HL-60/S4 (cell line): ENCODE measurements at regions not wholly inside any gene's neighbourhood (a gene's known extent, or its start where the extent isn't known, plus 50 kb on each side); places are given as distances from the start of the nearest gene placed in this dataset.

Experiments
- in situ Hi-C: fragments of 300-500 bp; cut with MboI; formaldehyde crosslinking; loops from 2 replicates; pipeline ENCODE4 v1.14.3; 2022; ENCODE audit warnings: low sequenced_read_pairs

DNA sequence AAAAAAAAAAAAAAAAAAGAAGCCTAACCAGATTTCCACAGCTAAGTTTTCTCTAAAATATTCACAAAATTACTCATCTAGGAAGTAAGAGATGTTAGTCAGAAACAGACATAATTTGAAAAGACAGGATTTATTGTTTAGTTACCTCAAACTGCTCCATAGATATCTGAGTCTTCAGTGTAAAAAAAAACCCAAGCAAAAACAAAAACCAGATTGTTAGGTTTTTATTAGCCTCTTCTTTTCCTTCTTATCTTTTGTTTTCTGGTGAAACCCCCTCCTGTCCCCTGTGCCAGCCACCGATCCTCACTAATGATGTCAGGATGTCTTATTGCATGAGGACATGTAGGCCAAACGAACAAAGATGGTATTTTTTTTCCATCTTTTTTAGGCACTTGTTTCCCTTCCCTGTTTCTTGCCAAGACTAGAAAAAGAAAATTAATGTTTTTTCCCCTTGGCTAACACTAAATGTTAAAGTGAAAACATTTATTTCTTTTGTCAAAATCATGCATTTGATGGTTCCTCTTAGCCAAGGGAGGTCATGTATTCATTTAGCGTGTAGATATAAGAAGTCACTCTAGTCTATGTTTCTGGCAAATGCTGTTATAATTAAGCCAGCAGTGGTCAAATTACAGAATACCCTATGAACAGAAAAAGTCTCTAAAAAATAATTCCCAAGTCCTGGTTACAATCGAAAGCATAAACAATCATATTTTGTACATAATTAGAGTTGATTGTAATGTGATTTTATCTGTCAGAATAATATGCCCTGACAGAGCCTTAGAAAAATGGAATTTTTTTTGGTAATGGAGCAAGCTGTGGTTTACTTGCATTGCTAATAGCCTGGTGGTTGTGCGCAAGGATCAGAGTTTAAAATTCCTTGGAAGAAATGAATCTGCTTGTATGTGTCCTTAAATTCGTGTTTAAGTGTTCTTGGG lies 702.4 kb upstream of the FZD8 start:
- in situ Hi-C loops: no loop called here

DNA sequence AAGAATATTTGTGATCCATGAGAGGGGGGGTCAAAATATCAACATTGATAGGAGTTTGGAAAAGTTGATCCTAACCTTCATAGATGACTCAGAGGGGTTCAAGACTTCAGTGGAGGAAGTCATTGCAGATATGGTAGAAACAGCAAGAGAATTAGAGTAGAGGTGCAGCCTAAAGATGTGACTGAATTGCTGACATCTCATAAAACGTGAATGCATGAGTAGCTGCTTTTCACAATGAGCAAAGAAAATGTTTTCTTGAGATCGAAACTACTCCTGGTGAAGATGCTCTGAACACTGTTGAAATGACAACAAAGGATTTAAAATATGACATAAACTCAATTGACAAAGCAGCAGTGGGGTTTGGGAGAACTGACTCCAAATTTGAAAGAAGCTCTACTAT lies 700.7 kb upstream of the FZD8 start:
- in situ Hi-C loops: no loop called here

DNA sequence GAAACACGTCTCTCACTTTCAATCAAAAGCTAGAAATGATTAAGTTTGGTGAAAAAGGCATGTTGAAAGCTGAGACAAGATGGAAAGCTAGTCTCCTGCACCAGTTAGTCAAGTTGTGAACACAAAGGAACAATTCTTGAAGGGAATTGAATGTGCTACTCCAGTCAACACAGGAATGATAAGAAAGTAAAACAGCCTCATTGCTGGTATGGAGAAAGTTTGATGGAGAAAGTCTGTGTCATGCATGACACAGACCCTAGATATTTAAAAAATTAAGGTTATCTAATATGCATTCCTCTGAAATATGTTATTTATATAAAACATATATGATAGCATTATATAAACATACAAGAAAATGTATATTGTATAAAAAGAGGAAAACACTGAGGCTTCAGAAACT lies 699.4 kb upstream of the FZD8 start:
- in situ Hi-C loops: no loop called here

DNA sequence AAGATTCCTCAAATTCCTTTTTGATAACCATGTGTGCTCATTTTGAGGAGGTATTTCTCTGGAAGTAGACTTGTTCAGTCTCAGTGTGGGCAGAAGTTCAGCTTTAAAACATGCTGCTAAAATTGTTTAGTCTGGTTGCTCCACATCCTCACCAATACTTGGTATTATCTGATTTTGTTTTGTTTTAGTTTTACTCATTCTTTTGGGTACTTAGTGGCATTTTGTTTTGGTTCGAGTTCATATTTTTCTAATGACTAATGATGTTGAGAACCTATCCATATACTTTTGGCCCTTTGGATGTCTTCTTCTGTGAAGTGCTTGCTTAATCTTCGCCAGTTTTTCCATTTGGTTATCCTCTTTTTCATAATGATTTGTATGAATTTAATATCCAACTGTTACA lies 694.2 kb upstream of the FZD8 start:
- in situ Hi-C loops: no loop called here

DNA sequence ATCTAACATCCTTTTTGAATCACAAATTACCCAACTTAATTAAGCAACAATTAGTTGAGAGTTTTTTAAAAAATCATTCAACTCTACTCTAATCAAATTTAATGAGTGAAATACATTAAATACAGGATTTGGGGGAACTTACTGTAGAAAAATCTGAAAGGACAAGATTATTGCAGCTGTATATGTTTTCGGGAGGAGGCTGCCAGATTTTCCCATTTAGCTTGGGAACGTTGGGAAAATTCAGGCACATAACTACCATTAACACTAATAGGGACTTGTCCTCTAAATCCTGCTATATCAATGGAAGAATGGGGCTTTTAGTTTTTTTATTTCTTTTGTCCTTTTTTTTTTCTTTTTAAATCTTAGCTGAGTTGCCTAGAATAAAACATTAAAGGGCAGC lies 691.4 kb upstream of the FZD8 start:
- in situ Hi-C loops: no loop called here

DNA sequence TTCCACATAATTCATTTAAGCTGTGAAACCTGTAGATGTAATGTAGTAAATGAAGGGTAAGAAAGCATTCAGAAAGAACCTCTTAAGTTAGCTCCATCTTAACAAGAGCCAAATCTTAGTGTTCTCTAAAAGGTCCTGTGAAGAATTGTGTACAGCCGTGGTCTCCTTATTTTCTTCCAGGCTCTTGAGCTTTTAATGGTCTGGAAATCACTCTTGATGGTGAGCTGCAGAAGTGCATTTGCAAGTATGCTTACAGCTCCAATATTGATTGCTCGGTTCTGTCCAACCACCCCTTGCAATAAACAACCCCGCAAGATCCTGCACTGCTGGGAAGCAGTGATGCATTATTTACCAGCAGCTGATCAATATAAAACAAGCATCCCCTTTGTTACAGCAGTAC lies 690.8 kb upstream of the FZD8 start:
- in situ Hi-C loops: no loop called here

DNA sequence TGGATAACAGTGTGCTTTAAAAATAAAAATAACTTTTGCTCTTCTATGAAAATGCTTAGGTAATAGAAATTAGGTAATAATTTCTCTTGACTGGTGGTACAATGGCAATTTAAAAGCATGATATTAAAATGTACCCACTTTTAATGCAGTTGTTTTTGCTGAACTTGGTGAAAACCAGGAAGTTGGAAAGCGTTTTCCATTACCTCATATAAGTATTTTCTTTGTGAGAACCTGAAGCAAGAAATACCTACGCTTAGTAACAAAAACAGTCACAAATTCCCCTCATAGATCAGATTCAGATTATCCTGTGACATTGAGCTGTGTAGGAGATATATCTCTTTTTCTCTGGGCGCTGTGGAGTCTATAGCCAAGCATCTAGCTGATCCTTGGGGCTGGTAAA lies 689.0 kb upstream of the FZD8 start:
- in situ Hi-C loops: no loop called here

DNA sequence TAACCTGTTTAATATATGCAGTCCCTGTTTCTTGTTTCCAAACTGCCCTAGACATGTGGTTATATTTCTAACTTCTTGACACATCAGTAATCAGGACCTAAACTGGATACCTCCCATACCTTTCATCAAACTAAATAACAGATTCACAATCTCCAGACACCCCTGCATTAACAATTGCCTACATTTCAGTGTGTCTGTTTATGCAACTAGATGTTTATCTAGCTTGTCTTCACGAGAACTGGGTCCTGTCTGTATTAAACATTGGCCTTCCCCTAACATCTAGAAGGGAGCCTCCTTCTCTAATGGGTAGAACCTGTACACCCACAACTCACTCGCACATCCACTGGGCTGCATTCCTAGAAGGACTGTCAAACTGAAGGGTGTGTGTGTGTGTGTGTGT lies 683.7 kb upstream of the FZD8 start:
- in situ Hi-C loops: no loop called here

DNA sequence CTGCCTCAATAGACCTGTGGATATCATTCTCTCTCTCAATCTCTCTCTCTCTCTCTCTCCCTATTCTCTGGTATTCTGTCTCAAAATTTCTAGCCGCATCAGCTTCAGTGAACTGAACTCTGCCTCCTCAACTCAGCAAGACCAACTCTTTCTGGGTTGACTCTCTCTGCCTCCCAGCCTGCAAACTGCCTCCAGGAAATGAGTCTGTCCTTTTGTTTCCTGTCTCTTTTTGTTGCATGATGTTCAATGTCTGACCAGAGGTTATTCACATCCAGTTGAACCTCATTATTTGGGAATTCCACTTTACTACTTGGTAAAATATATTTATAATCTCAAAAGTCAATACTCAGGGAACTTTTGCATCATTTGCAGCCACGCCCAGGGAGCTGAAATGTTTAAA lies 682.7 kb upstream of the FZD8 start:
- in situ Hi-C loops: no loop called here

DNA sequence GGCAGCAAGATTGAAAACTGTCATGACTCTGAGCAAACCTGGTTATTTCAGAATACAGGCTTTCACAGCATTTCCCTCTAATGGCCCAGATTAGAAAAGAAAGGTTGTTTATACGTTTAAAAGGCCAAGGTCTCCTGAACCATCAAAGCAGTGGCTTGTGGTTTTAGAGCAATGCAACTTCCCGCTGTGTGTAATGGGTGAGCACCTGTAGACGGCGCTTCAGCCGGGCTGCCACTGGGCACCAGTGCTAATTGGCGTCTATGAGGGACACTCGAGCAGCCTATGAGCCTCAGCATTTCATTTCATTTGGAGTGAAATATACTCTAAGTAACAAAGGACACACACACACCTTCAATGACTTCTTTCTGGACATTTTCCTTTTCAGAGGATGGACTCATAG lies 671.0 kb upstream of the FZD8 start:
- in situ Hi-C loops: no loop called here

DNA sequence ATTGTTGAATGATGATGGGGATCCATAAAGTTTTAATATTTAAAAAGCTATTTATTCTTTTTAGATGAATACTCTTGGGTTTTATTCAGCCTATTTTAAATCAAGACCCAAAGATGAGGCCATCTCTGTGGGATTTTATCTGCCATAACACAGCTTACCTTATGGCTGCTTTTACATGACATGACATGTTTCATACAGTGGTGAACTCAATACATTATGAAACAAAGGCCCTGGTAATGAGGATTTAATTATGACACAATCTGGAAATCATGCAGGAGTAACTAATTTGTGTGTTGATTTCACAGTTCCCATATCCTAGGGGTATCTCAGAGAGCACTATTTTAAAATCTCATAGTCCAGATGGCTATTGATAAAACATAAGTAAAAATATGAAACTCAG lies 661.8 kb upstream of the FZD8 start:
- in situ Hi-C loops: no loop called here

DNA sequence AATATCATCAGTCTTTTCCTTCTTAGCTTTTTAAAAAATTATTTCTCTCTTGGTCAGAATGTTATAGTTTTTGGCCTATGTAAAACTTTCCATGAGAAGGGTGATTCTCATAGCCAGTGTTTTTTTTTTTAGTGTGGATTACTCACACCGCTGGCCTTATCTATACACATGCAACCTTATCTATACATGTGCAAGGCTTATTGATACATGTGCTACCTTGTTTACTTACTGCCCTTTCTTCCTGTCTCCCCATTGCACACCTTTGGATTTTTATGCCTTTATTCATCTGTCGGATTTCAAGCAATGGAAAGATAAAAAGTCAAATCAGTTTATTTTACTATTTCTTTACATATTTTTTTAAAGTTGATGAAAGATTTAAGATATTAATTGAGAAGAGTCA lies 660.0 kb upstream of the FZD8 start:
- in situ Hi-C loops: no loop called here

DNA sequence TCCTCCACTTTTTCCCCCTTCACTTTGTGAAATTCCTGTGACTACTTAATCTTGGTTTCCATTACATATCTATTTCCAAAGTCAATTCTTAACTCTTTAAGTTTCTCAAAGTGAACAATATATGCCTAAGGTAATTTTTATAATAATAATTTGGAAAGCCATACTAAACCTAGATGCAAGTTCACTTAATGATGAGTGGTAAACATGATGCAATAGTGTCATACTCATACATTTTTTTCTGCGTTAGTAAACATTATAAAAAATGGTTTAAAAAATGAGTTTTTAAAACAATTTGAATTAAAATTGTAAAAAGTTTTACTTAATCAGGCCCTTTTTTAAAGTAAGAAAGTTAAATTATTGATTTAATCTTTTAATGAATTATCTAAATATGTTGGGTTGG lies 659.4 kb upstream of the FZD8 start:
- in situ Hi-C loops: no loop called here

DNA sequence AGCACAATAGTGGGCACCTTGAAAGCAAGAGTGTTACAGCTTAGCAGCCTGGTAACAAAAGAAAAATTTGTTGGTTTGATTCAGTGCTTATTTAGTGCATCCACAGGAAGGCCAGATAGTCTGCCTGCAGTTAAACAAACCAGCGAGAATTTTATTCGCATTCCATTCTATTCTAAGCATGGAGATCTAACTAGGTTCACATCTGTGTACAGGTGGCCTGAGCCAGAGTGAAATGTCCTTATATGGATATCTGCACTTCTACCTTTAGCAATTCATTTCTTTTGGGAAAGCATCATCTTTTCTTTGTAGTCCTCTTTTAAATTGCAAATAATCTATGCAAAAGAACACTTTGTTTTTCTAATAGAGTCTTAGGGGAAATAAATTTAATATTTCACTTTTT lies 659.0 kb upstream of the FZD8 start:
- in situ Hi-C loops: no loop called here

DNA sequence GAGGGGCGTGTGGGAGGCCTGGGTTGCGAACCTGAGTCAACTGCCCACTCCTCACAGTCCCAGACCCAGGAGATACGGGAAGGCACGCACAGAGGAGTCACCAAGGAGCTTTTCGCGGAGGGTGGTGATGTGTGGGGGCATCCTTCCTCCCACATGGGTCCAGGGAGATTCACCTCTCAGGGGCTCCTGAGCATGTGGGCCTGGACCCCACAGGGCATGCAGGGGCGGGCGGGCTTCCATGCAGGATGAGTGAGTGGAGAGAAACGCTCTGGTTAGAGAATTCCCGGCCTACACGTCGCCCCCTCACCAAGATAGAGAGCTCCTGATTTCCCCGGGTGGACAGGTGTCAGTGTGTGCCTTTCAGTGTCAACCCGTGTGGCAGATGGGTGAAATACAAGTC lies 641.7 kb upstream of the FZD8 start:
- in situ Hi-C loops: no loop called here

DNA sequence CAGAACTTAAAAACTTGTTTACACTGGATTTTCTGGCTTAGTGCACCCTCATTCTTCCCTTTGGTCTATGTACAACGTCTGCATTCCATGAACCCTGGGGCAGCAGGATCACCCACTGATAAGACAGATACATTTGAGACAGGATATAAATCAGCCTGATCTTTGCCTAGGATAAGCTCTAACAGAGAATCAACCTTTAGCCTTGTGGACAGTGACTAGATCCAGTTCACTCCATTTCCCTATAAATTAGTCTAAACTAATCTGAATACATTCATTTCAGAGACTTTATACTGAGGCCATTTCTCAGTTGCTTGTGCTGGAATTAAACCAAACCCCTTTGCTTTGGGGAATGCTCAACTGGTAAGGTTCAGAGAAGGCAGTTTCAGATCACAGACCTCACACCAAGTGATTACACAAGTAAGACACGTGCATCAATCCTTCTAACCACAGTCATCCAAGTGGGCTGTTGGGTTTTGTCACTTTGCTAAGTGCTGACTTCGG lies 639.8 kb upstream of the FZD8 start:
- in situ Hi-C loops: no loop called here

DNA sequence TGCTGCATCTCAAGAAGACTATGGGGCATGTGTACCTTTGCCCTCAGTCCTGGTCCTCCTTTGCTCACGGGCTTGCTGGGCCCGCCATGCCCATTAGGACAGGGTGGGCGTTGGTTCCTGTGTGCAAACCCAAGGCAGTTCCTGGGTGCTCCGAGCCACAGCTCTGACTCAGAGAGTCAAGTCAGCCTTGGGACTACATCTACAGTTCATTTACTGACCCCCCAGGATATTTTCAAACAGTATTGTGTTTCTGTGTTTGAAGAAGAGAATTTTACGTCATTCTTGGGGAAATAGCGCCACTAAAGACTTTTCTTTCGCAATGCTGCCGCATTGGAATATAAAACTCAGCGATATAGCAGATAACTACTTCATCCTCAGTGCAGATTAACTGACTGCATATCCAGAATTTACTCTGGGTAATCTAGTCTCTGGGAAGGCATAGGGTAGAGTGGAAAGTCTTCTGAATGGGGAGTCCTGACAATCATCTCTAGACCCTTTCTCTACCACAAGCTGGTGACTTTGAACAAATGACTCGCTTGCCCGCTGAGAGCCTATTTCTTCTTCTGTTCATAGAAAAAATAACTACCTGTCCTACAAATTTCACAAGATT lies 638.9 kb upstream of the FZD8 start:
- in situ Hi-C loops: no loop called here

DNA sequence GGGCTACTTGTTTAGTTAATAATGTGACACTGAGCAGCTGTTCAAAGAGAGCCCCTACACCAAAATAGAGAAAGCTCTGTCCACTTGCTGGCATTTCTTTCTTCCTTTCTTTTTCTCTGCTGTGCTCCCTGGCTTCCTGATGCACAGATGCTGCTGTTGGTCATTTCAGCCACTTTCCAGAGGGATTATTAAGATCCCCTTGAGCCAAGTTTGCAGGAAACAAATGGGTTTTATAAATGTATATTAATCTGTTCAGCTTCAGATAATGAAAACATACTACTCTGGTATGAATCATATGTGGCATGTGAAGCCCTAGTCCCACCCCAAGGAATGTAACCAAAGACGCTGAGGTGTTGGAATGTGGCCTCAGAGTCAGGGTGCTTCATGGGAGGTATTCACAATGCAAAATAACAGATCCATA lies 638.2 kb upstream of the FZD8 start:
- in situ Hi-C loops: no loop called here

DNA sequence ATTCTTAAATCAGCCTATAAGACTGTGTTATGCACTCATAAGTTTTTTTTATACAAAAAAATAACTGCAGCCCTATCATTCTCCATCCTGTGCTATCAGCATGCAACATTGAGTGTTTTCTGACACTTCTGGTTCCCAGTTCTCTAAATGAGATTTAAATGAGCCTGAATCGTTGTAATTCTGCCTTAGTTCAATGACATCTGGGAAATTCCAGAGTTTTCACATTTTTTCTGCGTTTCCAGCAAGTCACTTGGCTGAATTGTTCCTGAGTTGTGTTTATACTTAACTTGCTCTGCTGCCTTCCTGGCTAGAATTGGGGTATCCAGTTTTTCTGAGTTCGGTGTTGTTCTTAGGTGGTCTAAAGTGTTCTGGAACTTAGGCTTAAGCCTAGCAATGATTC lies 636.1 kb upstream of the FZD8 start:
- in situ Hi-C loops: no loop called here

DNA sequence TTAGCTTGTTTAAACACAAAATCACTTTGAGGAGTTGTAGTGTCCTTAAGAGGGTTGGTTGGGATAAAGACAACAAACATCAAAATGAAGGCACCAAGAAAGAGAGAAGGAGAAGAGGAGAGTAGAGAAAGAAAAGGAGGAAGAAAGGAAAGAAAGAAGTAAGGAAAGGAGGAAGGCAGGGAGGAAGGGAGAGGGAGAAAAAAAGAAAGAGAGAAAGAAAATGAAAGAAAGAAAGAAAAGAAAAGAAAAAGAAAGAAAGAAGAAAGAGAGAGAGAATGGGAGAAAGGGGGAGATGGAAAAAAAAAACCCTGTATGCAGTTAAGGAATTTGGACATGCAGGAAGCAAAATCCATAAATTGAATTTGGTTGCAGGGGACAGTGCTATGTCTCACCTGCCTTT lies 635.4 kb upstream of the FZD8 start:
- in situ Hi-C loops: no loop called here

DNA sequence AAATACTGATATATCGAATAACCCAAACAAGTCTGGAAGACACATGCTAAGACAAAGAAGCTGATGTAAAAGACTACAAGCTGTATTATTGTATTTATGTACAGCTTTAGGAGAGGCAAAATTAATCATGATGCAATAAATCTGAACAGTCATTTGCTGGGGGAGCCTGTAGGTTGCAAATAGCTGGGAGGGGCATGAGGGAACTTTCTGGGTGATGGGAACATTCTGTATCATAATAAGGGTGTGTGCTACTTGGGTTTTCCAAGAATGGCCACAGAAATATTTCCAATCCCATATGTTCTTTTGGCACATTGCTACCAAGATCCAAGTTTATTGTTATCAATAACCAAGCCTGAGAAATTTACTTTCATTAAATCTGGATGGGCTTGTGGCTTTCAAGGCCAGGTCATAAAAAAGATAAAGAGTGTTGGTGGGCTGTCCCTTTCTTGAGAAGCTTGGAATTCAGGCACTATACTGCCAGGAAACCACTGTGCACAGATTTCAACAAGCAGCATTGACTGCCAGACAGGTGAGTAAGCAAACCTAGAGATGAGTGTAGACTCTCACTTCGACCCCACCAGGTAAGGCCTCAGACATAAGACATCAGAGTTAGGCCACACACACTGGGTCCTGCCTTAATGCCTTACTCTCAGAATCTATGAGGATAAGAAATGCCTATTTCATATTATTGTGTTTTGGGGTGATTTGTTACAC lies 629.7 kb upstream of the FZD8 start:
- in situ Hi-C loops: no loop called here

DNA sequence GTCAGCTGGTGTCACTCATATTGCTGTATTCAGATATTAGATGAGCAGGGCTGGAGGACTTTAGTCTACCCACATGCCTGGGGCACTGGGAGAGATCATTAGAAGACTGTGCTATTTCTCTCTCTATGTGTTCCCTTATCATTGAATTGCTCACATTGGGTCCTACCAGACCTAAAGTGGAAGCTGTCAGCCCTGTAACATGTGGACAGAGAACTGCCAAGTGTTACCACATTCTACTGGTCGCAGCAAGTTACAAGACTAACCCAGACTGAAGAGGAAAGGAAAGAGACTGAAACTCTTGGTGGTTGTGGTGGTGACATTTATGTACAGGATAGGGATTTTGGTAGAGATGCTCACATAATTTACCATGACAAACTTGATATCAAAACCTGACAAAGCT lies 627.1 kb upstream of the FZD8 start:
- in situ Hi-C loops: no loop called here
